ENCODE measurements at regions not wholly inside any gene's neighbourhood (a gene's known extent, or its start where the extent isn't known, plus 50 kb on each side); places are given as distances from the start of the nearest gene placed in this dataset.

GRCh38 chr13:63208826-63209225 is 1793.2 kb upstream of the PCDH20 start:
- TF ChIP-seq CTCF (IDR thresholded peaks at IDR 0.05) (no peak), POLR2AphosphoS5 (IDR thresholded peaks at IDR 0.05) (no peak)

Data from gastroesophageal sphincter (tissue), 3 donors.